ENCODE measurements at regions not wholly inside any gene's neighbourhood (a gene's known extent, or its start where the extent isn't known, plus 50 kb on each side); places are given as distances from the start of the nearest gene placed in this dataset.

DNA sequence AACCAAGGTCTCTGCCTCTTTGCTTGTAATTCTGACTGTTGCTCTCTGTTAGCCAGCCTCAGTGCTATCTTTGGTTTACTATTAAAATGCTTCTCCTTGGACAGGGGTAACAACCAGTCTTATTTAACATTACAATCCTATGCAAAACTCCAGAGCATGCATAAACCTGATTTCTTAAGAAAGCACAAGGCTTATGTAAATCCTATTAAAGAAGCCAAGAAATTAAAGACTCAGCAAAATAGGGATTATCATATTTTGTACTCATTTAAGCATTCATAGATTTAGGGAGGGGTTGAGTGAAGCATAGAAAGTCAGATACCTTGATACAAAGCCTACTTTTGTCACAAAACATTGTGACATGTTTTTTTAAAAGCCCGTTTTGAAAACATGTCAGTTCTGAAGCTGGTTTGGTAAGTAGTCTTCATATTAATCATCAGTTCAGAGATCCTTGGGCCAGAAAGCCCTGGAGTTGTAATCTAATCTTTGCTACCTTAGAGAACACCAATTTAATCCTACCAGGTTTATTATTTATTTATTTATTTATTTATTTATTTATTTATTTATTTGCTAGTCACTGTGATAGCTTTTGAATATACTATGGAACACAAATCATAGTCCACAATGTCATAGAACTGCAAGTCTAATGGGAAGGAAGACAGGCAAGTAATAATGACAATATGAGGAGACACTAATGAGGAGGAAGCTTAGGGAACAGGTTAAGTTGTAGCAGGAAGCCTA is 158.0 kb upstream of the HNMT start:
- no peaks in the 10 kb centered on the region for H3K4me1 ChIP-seq (ENCODE audit: control insufficient read depth, insufficient read depth, low read length)
- ATAC-seq (no peak), DNase-seq (ENCODE audit: low read depth, low spot score) (no peak), FAIRE-seq (no peak)
- ChIA-PET CTCF (no interaction called here), RAD21 (ENCODE audit: unreplicated experiment) (no interaction called here), POLR2A (no interaction called here), SMC1A (ENCODE audit: uncharacterized antibody, unreplicated experiment) (no interaction called here)
- no peak overlapping the region for H3K27ac ChIP-seq (ENCODE audit: control insufficient read depth, insufficient read depth)
- H3K4me2 ChIP-seq (ENCODE audit: control insufficient read depth, insufficient read depth), result no peak overlapping the region
- H2AFZ ChIP-seq (ENCODE audit: control insufficient read depth, low read depth, low read length), result no peak overlapping the region
- H3K4me3 ChIP-seq, result no peak overlapping the region
- TF ChIP-seq PAX8 (IDR thresholded peaks at IDR 0.05) (no peak), STAT1 (conservative IDR thresholded peaks at IDR 0.05) (no peak), NFYA (IDR thresholded peaks at IDR 0.05; ENCODE audit: borderline replicate concordance, low read depth, low read length) (no peak), SPI1 (IDR thresholded peaks at IDR 0.05; ENCODE audit: borderline replicate concordance, insufficient read depth, low read depth, low read length) (no peak), RB1 (IDR thresholded peaks at IDR 0.05; ENCODE audit: borderline replicate concordance) (no peak), MYB (IDR thresholded peaks at IDR 0.05; ENCODE audit: borderline replicate concordance, low read depth, low read length) (no peak), BHLHE40 (IDR thresholded peaks at IDR 0.05; ENCODE audit: borderline replicate concordance in 1 of 2, low read depth in 2 of 2, low read length in 1 of 2) (no peak), KLF5 (IDR thresholded peaks at IDR 0.05; ENCODE audit: partially characterized antibody) (no peak), LARP7 (IDR thresholded peaks at IDR 0.05) (no peak), CHD4 (IDR thresholded peaks at IDR 0.05) (no peak), DPF2 (IDR thresholded peaks at IDR 0.05) (no peak), CHD2 (IDR thresholded peaks at IDR 0.05; ENCODE audit: borderline replicate concordance, low read depth, low read length) (no peak), PAX5 (IDR thresholded peaks at IDR 0.05; ENCODE audit: borderline replicate concordance, low read depth, low read length) (no peak), RBBP5 (conservative IDR thresholded peaks at IDR 0.05) (no peak), MXI1 (IDR thresholded peaks at IDR 0.05; ENCODE audit: low read depth, low read length) (no peak)
- TF ChIP-seq, protein P1, sequence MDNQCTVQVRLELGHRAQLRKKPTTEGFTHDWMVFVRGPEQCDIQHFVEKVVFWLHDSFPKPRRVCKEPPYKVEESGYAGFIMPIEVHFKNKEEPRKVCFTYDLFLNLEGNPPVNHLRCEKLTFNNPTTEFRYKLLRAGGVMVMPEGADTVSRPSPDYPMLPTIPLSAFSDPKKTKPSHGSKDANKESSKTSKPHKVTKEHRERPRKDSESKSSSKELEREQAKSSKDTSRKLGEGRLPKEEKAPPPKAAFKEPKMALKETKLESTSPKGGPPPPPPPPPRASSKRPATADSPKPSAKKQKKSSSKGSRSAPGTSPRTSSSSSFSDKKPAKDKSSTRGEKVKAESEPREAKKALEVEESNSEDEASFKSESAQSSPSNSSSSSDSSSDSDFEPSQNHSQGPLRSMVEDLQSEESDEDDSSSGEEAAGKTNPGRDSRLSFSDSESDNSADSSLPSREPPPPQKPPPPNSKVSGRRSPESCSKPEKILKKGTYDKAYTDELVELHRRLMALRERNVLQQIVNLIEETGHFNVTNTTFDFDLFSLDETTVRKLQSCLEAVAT (IDR thresholded peaks at IDR 0.05), result no peak
- TF ChIP-seq, protein P2, sequence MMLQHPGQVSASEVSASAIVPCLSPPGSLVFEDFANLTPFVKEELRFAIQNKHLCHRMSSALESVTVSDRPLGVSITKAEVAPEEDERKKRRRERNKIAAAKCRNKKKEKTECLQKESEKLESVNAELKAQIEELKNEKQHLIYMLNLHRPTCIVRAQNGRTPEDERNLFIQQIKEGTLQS (IDR thresholded peaks at IDR 0.05; ENCODE audit: borderline replicate concordance, extremely low read depth, low read depth, low read length), result no peak
- intact Hi-C loops (cut with micrococcal nuclease; ENCODE audit: unreplicated experiment) (no loop called here), in situ Hi-C loops (cut with MboI) (no loop called here)
- WGBS (ENCODE audit: insufficient coverage, insufficient replicate concordance, low lambda C conversion rate, missing lambda C conversion rate), result 0% methylated on average over 1 of the region's 1 CpG
- H3K9me3 ChIP-seq (replicated peaks; ENCODE audit: control insufficient read depth, insufficient read depth, low read length), result no peaks in the 10 kb centered on the region; the same call in 2 of the 3 replicates
- BruUV-seq (replicated peaks), result no TSS peak
- no peaks in the 10 kb centered on the region for H3K27me3 ChIP-seq (replicated peaks in 1 of 2; ENCODE audit: control insufficient read depth in 2 of 2, insufficient read depth in 2 of 2, low read length in 1 of 2)
- no peaks in the 10 kb centered on the region for H3K79me2 ChIP-seq (ENCODE audit: control insufficient read depth, insufficient read depth, low read length)
- H3K36me3 ChIP-seq (ENCODE audit: control insufficient read depth in 2 of 2, insufficient read depth in 2 of 2, low read length in 1 of 2), result no peaks in the 10 kb centered on the region
- no peaks in the 10 kb centered on the region for H4K20me1 ChIP-seq (ENCODE audit: control insufficient read depth, insufficient read depth)
- H3K9ac ChIP-seq (ENCODE audit: control insufficient read depth, insufficient read depth, low read length), result no peak overlapping the region
